ENCODE measurements at regions not wholly inside any gene's neighbourhood (a gene's known extent, or its start where the extent isn't known, plus 50 kb on each side); places are given as distances from the start of the nearest gene placed in this dataset.

- no peak overlapping the region for H3K27ac ChIP-seq
- intact Hi-C loops (cut with DNase I), result no loop called here
- ATAC-seq, result no peak
- no peak for DNase-seq
- no peaks in the 10 kb centered on the region for H3K4me1 ChIP-seq
- H3K9me3 ChIP-seq, result no peaks in the 10 kb centered on the region
- no peaks in the 10 kb centered on the region for H3K27me3 ChIP-seq
- WGBS, 2 donors, result 68 to 74% methylated on average over 6 of the region's 6 CpGs
- no peak for TF ChIP-seq POLR2A (IDR thresholded peaks at IDR 0.05)
- no peak for TF ChIP-seq CTCF (IDR thresholded peaks at IDR 0.05)
- no peaks in the 10 kb centered on the region for H3K36me3 ChIP-seq (replicated peaks in 1 of 2; ENCODE audit: insufficient read depth in 1 of 2, low read depth in 2 of 2)
- no peak overlapping the region for H3K4me3 ChIP-seq
Observed at GRCh38 chr6:4521070-4521469, 255.1 kb upstream of the CDYL start.

- no peak for TF ChIP-seq POLR2A (IDR thresholded peaks at IDR 0.05)
- TF ChIP-seq CTCF (IDR thresholded peaks at IDR 0.05), result no peak
- no peaks in the 10 kb centered on the region for H3K4me1 ChIP-seq
- no peak for ATAC-seq
- no peak overlapping the region for H3K4me3 ChIP-seq
- H3K36me3 ChIP-seq (replicated peaks in 1 of 2; ENCODE audit: insufficient read depth in 1 of 2, low read depth in 2 of 2), result no peaks in the 10 kb centered on the region
- intact Hi-C loops (cut with DNase I), result no loop called here
- no peaks in the 10 kb centered on the region for H3K27me3 ChIP-seq
- WGBS, 2 donors, result 47 to 53% methylated on average over 2 of the region's 2 CpGs
- DNase-seq, result no peak
- H3K9me3 ChIP-seq, result no peaks in the 10 kb centered on the region
- no peak overlapping the region for H3K27ac ChIP-seq
Observed at GRCh38 chr6:4518506-4518905, 257.7 kb upstream of the CDYL start.

GRCh38 chr6:4516206-4516605 lies 260.0 kb upstream of the CDYL start:
- DNase-seq (no peak), ATAC-seq (no peak)
- H3K36me3 ChIP-seq (replicated peaks in 1 of 2; ENCODE audit: insufficient read depth in 1 of 2, low read depth in 2 of 2), result no peaks in the 10 kb centered on the region
- TF ChIP-seq POLR2A (IDR thresholded peaks at IDR 0.05) (no peak), CTCF (IDR thresholded peaks at IDR 0.05) (no peak)
- no peak overlapping the region for H3K27ac ChIP-seq
- WGBS, 2 donors, result 59 to 70% methylated on average over 5 of the region's 5 CpGs
- H3K9me3 ChIP-seq, result no peaks in the 10 kb centered on the region
- intact Hi-C loops (cut with DNase I), result no loop called here
- H3K27me3 ChIP-seq, result no peaks in the 10 kb centered on the region
- H3K4me3 ChIP-seq, result no peak overlapping the region
- H3K4me1 ChIP-seq, result no peaks in the 10 kb centered on the region

- H3K4me1 ChIP-seq, result no peaks in the 10 kb centered on the region
- DNase-seq (no peak), ATAC-seq (no peak)
- no peaks in the 10 kb centered on the region for H3K36me3 ChIP-seq (replicated peaks in 1 of 2; ENCODE audit: insufficient read depth in 1 of 2, low read depth in 2 of 2)
- intact Hi-C loops (cut with DNase I), result no loop called here
- no peaks in the 10 kb centered on the region for H3K9me3 ChIP-seq
- no peaks in the 10 kb centered on the region for H3K27me3 ChIP-seq
- no peak overlapping the region for H3K4me3 ChIP-seq
- WGBS, 2 donors, result 76 to 81% methylated on average over 4 of the region's 4 CpGs
- no peak overlapping the region for H3K27ac ChIP-seq
- TF ChIP-seq POLR2A (IDR thresholded peaks at IDR 0.05) (no peak), CTCF (IDR thresholded peaks at IDR 0.05) (no peak)
Observed at GRCh38 chr6:4513561-4513960, 262.6 kb upstream of the CDYL start.

GRCh38 chr6:4512051-4512471 lies 264.1 kb upstream of the CDYL start:
- TF ChIP-seq POLR2A (IDR thresholded peaks at IDR 0.05) (no peak), CTCF (IDR thresholded peaks at IDR 0.05) (no peak)
- H3K4me1 ChIP-seq, result no peaks in the 10 kb centered on the region
- no peak overlapping the region for H3K4me3 ChIP-seq
- H3K9me3 ChIP-seq, result no peaks in the 10 kb centered on the region
- DNase-seq (no peak), ATAC-seq (no peak)
- H3K27me3 ChIP-seq, result no peaks in the 10 kb centered on the region
- intact Hi-C loops (cut with DNase I), result no loop called here
- H3K36me3 ChIP-seq (replicated peaks in 1 of 2; ENCODE audit: insufficient read depth in 1 of 2, low read depth in 2 of 2), result no peaks in the 10 kb centered on the region
- 60 to 67% methylated on average over 7 of the region's 7 CpGs for WGBS, 2 donors
- H3K27ac ChIP-seq, result no peak overlapping the region

All from body of pancreas (tissue), 4 donors.